ENCODE measurements at regions not wholly inside any gene's neighbourhood (a gene's known extent, or its start where the extent isn't known, plus 50 kb on each side); places are given as distances from the start of the nearest gene placed in this dataset.

GRCh38 chr6:23027281-23027680 lies 457.9 kb downstream of the HDGFL1 start:
- no peak overlapping the region for H3K4me3 ChIP-seq
- no peaks in the 10 kb centered on the region for H3K27me3 ChIP-seq (ENCODE audit: insufficient read depth, low read depth)
- intact Hi-C loops (cut with micrococcal nuclease; ENCODE audit: unreplicated experiment), result no loop called here
- no peaks in the 10 kb centered on the region for H3K36me3 ChIP-seq (ENCODE audit: low read depth)
- no peaks in the 10 kb centered on the region for H3K4me1 ChIP-seq (replicated peaks; ENCODE audit: insufficient read depth)
- no peak overlapping the region for H3K4me2 ChIP-seq
- H3F3A ChIP-seq (ENCODE audit: insufficient read depth, low read depth), result no peaks in the 10 kb centered on the region
- TF ChIP-seq EZH2 (IDR thresholded peaks at IDR 0.05; ENCODE audit: low read depth) (no peak), CTCF (conservative IDR thresholded peaks at IDR 0.05) (no peak)
- H3K79me2 ChIP-seq (ENCODE audit: low read depth), result no peaks in the 10 kb centered on the region
- H3K9me2 ChIP-seq (ENCODE audit: insufficient read depth), result no peaks in the 10 kb centered on the region
- no peaks in the 10 kb centered on the region for H3K9me3 ChIP-seq (ENCODE audit: insufficient read depth, low read depth)
- H3K27ac ChIP-seq, result no peak overlapping the region
- ChIA-PET POLR2A (ENCODE audit: unreplicated experiment) (no interaction called here), CTCF (no interaction called here)
- no peaks in the 10 kb centered on the region for H4K20me1 ChIP-seq (ENCODE audit: insufficient read depth)
- H2AFZ ChIP-seq, result no peak overlapping the region
- BruUV-seq (replicated peaks), result no TSS peak
- no peak for DNase-seq

DNA sequence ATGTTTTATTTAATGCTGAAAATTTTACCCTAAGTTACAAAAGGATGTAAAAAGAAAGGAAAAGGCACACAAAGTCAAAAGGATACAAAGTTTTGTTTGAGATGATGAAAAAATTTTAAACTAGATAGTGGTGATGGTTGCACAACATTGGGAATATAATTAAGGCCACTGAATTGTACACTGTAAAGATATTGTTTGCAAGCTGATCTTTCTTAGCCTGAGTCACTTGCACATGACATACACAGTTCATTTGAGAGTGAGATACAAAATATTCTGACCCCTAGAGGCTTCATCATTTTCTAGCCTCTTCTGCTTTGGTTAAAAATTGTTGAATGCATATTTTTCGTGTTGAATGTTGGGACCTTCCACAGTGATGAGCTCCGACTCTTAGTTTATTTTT lies 462.6 kb downstream of the HDGFL1 start:
- Histone ChIP-seq H3K4me2 (no peak overlapping the region), H3K27ac (no peak overlapping the region), H3K4me3 (no peak overlapping the region), H3K27me3 (ENCODE audit: insufficient read depth, low read depth) (no peaks in the 10 kb centered on the region), H3K36me3 (ENCODE audit: low read depth) (no peaks in the 10 kb centered on the region), H2AFZ (no peak overlapping the region), H3F3A (ENCODE audit: insufficient read depth, low read depth) (no peaks in the 10 kb centered on the region), H3K9me3 (ENCODE audit: insufficient read depth, low read depth) (no peaks in the 10 kb centered on the region), H3K9me2 (ENCODE audit: insufficient read depth) (no peaks in the 10 kb centered on the region), H4K20me1 (ENCODE audit: insufficient read depth) (no peaks in the 10 kb centered on the region), H3K4me1 (replicated peaks; ENCODE audit: insufficient read depth) (no peaks in the 10 kb centered on the region), H3K79me2 (ENCODE audit: low read depth) (no peaks in the 10 kb centered on the region)
- CTCF ChIA-PET, result interaction anchor here (0.5 kb wide), 1 partner anchor 125 kb away, joined by 3 read pairs; no protein-coding TSS in a partner anchor
- no peak for DNase-seq
- intact Hi-C loops (cut with micrococcal nuclease; ENCODE audit: unreplicated experiment), result no loop called here
- BruUV-seq (replicated peaks), result no TSS peak
- TF ChIP-seq EZH2 (IDR thresholded peaks at IDR 0.05; ENCODE audit: low read depth) (no peak), CTCF (conservative IDR thresholded peaks at IDR 0.05) (no peak)
- POLR2A ChIA-PET (ENCODE audit: unreplicated experiment), result no interaction called here

GRCh38 chr6:23034926-23035325 lies 465.6 kb downstream of the HDGFL1 start:
- no peak for TF ChIP-seq EZH2 (IDR thresholded peaks at IDR 0.05; ENCODE audit: low read depth)
- no peak for TF ChIP-seq CTCF (conservative IDR thresholded peaks at IDR 0.05)
- CTCF ChIA-PET, result no interaction called here

More at GRCh38 chr6:23034926-23035325, 465.6 kb downstream of the HDGFL1 start:
- H3K4me2 ChIP-seq, result no peak overlapping the region
- no peak overlapping the region for H3K27ac ChIP-seq
- intact Hi-C loops (cut with micrococcal nuclease; ENCODE audit: unreplicated experiment), result no loop called here
- H3K9me3 ChIP-seq (ENCODE audit: insufficient read depth, low read depth), result no peaks in the 10 kb centered on the region
- H3K36me3 ChIP-seq (ENCODE audit: low read depth), result no peaks in the 10 kb centered on the region
- H4K20me1 ChIP-seq (ENCODE audit: insufficient read depth), result no peaks in the 10 kb centered on the region
- H3K79me2 ChIP-seq (ENCODE audit: low read depth), result no peaks in the 10 kb centered on the region
- no peak overlapping the region for H3K4me3 ChIP-seq
- POLR2A ChIA-PET (ENCODE audit: unreplicated experiment), result no interaction called here
- no peak for DNase-seq
- no peaks in the 10 kb centered on the region for H3F3A ChIP-seq (ENCODE audit: insufficient read depth, low read depth)
- H2AFZ ChIP-seq, result no peak overlapping the region
- no peaks in the 10 kb centered on the region for H3K4me1 ChIP-seq (replicated peaks; ENCODE audit: insufficient read depth)
- no peaks in the 10 kb centered on the region for H3K9me2 ChIP-seq (ENCODE audit: insufficient read depth)
- H3K27me3 ChIP-seq (ENCODE audit: insufficient read depth, low read depth), result no peaks in the 10 kb centered on the region
- no TSS peak for BruUV-seq (replicated peaks)
